ENCODE measurements at regions not wholly inside any gene's neighbourhood (a gene's known extent, or its start where the extent isn't known, plus 50 kb on each side); places are given as distances from the start of the nearest gene placed in this dataset.

DNA sequence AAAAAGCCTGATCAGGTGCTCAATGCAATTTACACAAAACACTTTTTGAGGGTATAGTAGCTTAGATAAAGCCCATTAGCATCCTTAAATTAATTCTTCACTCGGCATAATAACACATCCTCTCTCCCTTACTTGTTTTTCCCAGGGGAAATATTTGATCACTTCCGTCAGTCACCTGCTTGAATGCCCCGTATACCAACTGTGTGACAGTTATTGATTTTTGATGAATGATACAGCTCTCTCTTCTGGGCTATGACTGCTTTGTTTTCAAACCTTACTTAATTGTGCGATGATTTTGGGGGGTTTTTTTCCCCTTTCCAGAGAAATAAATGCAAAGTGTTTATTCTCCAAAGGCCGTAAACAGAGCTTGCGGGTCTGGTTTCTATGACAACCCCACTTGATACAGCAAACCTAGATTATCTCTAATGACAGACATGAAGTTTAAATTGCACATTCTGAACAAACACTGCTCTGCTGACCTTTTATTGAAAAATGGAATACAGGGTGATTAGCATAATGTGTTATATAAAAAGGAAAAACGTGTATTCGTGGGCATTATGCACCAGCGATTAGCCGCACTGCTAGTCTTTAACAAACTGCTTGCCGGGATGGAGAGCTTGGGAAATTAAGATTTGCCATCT, 78.4 kb upstream of the NANOS1 start:
- DNase-seq, result no peak
- Histone ChIP-seq H3K4me3 (ENCODE audit: low read depth, low read length) (no peak overlapping the region), H3K9me3 (no peaks in the 10 kb centered on the region), H3K27me3 (no peaks in the 10 kb centered on the region), H3K36me3 (no peaks in the 10 kb centered on the region), H3K4me1 (peaks cover 7% of the 10 kb centered on the region; the same call in 1 of the 2 replicates)
- TF ChIP-seq, protein P1, sequence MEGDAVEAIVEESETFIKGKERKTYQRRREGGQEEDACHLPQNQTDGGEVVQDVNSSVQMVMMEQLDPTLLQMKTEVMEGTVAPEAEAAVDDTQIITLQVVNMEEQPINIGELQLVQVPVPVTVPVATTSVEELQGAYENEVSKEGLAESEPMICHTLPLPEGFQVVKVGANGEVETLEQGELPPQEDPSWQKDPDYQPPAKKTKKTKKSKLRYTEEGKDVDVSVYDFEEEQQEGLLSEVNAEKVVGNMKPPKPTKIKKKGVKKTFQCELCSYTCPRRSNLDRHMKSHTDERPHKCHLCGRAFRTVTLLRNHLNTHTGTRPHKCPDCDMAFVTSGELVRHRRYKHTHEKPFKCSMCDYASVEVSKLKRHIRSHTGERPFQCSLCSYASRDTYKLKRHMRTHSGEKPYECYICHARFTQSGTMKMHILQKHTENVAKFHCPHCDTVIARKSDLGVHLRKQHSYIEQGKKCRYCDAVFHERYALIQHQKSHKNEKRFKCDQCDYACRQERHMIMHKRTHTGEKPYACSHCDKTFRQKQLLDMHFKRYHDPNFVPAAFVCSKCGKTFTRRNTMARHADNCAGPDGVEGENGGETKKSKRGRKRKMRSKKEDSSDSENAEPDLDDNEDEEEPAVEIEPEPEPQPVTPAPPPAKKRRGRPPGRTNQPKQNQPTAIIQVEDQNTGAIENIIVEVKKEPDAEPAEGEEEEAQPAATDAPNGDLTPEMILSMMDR (IDR thresholded peaks at IDR 0.05; ENCODE audit: low read depth, low read length), result no peak

GRCh38 chr10:118952493-118953295, 76.8 kb upstream of the NANOS1 start:
- no peak for DNase-seq

GRCh38 chr10:118953598-118954393, 75.7 kb upstream of the NANOS1 start:
- no peaks in the 10 kb centered on the region for H3K36me3 ChIP-seq
- H3K27me3 ChIP-seq, result no peaks in the 10 kb centered on the region
- DNase-seq, result no peak
- TF ChIP-seq, protein P1 (IDR thresholded peaks at IDR 0.05; ENCODE audit: low read depth, low read length), result no peak
- H3K9me3 ChIP-seq, result no peaks in the 10 kb centered on the region
- H3K4me3 ChIP-seq (ENCODE audit: low read depth, low read length), result no peak overlapping the region
- H3K4me1 ChIP-seq, result peaks cover 7% of the 10 kb centered on the region; the same call in 1 of the 2 replicates

More at GRCh38 chr10:118952493-118953295, 76.8 kb upstream of the NANOS1 start:
- TF ChIP-seq, protein P1 (IDR thresholded peaks at IDR 0.05; ENCODE audit: low read depth, low read length), result no peak
- H3K27me3 ChIP-seq, result no peaks in the 10 kb centered on the region
- no peaks in the 10 kb centered on the region for H3K36me3 ChIP-seq
- H3K4me3 ChIP-seq (ENCODE audit: low read depth, low read length), result no peak overlapping the region
- H3K4me1 ChIP-seq, result peaks cover 7% of the 10 kb centered on the region; the same call in 1 of the 2 replicates
- H3K9me3 ChIP-seq, result no peaks in the 10 kb centered on the region

DNA sequence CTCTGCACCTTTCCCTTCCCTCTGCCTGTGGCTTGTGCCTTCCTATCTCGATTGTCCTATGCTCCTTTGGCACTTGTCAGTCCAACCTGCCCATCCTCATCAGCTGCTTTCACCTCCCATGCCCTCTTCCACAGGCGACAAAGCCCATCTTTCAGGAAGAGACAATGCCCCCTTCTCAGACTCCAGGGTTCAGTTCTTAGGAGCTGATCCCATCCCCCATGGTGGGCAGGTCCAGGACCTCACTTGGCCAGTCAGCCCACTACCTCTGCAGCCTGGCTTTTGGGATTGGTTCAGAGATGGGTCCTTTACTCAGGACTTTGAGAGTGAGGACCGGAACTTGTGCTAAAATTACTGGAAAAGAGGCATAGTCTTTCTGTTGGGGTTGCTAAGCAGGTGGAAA, 74.0 kb upstream of the NANOS1 start:
- Histone ChIP-seq H3K36me3 (no peaks in the 10 kb centered on the region), H3K9me3 (no peaks in the 10 kb centered on the region), H3K4me3 (ENCODE audit: low read depth, low read length) (no peak overlapping the region), H3K27me3 (no peaks in the 10 kb centered on the region), H3K4me1 (peaks cover 4% of the 10 kb centered on the region; the same call in 1 of the 2 replicates)
- DNase-seq, result no peak
- TF ChIP-seq, protein P1 (IDR thresholded peaks at IDR 0.05; ENCODE audit: low read depth, low read length), result no peak

DNA sequence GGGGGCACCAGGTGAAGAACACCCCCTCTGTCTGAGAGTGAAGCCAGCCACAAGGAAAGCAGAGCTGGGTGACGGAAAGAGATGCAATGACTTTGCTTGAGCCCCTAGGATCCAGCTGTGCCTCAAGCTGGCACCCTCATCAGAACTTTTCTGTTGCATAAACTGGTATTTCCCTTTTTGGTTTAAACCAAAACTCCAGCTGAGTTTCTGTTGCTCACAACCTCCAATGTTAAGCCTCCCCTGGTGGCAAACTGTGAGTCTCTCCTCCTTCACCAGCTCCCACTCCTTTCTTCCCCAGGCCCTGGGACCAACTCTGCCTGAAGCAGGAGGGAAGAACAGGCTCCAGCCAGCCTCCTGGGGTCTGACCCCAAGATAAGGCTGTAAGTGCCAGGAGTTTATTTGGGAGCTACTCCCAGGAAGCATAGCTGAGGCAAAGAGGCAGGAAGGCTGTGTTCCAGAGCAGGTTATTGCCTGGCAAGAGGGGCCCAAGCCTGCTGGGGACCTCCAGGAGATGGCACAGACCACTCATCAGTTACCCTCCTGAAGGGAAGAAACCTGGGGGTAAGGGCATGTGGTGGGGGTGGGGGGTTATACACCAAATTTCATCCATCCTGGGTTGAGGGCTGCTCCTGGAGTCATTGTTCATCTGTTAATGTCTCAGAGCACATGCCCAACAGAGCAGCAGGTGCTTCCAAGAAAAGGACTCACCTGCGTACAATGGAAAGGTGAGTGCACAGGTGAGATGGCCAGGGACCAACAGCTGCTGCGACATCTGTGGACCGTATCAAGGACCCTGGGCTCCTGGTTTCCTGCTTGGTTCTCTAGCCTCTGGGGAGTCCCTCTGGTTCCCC, 73.3 kb upstream of the NANOS1 start:
- no peak overlapping the region for H3K4me3 ChIP-seq (ENCODE audit: low read depth, low read length)
- no peaks in the 10 kb centered on the region for H3K27me3 ChIP-seq
- H3K9me3 ChIP-seq, result no peaks in the 10 kb centered on the region
- no peak for DNase-seq
- peaks cover 2% of the 10 kb centered on the region; the same call in 1 of the 2 replicates for H3K4me1 ChIP-seq
- H3K36me3 ChIP-seq, result no peaks in the 10 kb centered on the region
- TF ChIP-seq, protein P1 (IDR thresholded peaks at IDR 0.05; ENCODE audit: low read depth, low read length), result no peak

Data from BE2C (cell line).